Activated naive CD8-positive, alpha-beta T cell treated with anti-CD3 and anti-CD28 coated beads for 36 hours (primary cell): ENCODE measurements at regions not wholly inside any gene's neighbourhood (a gene's known extent, or its start where the extent isn't known, plus 50 kb on each side); places are given as distances from the start of the nearest gene placed in this dataset.
"Not testable (repeated sequence)": the region's sequence is repeated elsewhere in the genome, so short reads cannot be mapped to it uniquely, and the experiment has no call there.

Experiments
- DNase-seq: peaks from one replicate; pipeline ENCODE4 v3.0.0; 2021
- H3K27ac Mint-ChIP-seq: one replicate; pipeline ENCODE4 v1.8.0; 2022; ENCODE audit warnings: mild to moderate bottlenecking, moderate library complexity, mixed read lengths
- H3K27me3 Mint-ChIP-seq: one replicate; pipeline ENCODE4 v1.8.0; 2022; ENCODE audit warnings: mild to moderate bottlenecking, mixed read lengths
- H3K36me3 Mint-ChIP-seq: one replicate; pipeline ENCODE4 v1.8.0; 2021; ENCODE audit warnings: mild to moderate bottlenecking, mixed read lengths
- H3K4me1 Mint-ChIP-seq: one replicate; pipeline ENCODE4 v1.8.0; 2021; ENCODE audit warnings: mixed read lengths
- H3K4me3 Mint-ChIP-seq: one replicate; pipeline ENCODE4 v1.8.0; 2022; ENCODE audit warnings: mild to moderate bottlenecking, moderate library complexity, mixed read lengths
- H3K9me3 Mint-ChIP-seq: one replicate; pipeline ENCODE4 v1.8.0; 2022; ENCODE audit warnings: mixed read lengths

DNA sequence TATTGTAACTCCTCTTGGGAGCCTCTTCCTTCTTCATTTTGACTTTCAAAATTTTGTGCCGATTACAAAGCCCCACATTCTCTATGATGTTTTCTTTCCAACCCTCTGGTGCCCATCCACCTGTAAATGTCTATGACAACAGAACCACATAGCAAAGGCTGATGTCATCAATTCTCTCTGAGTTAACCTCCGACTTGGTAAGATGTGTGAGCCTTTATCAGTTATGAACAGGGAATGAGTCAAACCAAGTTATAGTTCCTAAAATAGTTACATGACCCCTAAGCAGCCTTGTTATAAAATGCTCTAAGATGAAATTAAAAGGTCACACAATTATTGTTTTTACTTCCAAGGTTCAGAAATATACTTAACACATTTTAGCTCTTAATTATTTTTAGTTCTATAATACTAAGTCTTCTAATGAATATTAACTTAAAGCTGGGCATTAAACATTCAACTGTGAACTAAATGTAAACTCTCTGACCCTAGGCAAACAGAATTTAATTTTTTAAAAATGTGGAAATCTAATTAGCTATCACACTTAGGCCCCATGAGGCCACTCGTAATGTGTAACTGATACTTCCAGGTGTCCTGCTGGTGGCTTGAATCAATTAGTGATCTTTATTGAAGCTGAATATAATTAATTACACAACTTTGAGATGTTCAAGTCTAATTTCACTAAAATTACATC lies 102.3 kb upstream of the CYRIA start:
- H3K9me3 Mint-ChIP-seq = peaks cover 4% of the 10 kb centered on the region
- no peak overlapping the region for H3K4me3 Mint-ChIP-seq

GRCh38 chr2:16765356-16765755 lies 99.7 kb upstream of the CYRIA start:
- no peaks in the 10 kb centered on the region for H3K36me3 Mint-ChIP-seq
- no peak overlapping the region for H3K4me3 Mint-ChIP-seq
- no peaks in the 10 kb centered on the region for H3K4me1 Mint-ChIP-seq
- peaks cover 5% of the 10 kb centered on the region for H3K27me3 Mint-ChIP-seq
- DNase-seq = no peak
- peaks cover 4% of the 10 kb centered on the region for H3K9me3 Mint-ChIP-seq
- no peak overlapping the region for H3K27ac Mint-ChIP-seq

More for the DNA sequence above, 102.3 kb upstream of the CYRIA start:
- DNase-seq = no peak
- peaks cover 10% of the 10 kb centered on the region for H3K27me3 Mint-ChIP-seq
- no peaks in the 10 kb centered on the region for H3K36me3 Mint-ChIP-seq
- H3K4me1 Mint-ChIP-seq = no peaks in the 10 kb centered on the region
- H3K27ac Mint-ChIP-seq = no peak overlapping the region

DNA sequence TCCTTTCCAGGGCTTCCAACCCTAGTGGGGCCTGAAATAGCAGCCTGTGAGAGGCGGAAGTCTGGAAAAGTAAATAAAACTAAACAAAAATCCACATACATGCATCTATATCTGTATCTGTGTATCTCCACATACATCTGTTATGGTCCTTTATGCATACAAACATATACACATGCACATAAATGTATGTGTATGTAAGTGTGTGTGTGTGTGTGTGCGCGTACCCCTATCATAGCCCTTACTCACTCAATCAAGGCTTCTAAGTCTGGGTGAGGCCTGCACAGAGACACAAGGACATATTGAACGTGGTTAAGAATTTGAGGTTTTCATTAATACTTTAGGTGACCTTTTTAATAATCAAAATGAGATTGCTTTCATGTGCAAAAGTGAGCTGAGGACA lies 98.9 kb upstream of the CYRIA start:
- no peak overlapping the region for H3K4me3 Mint-ChIP-seq
- H3K27ac Mint-ChIP-seq = no peak overlapping the region

GRCh38 chr2:16763493-16763899 lies 97.9 kb upstream of the CYRIA start:
- H3K9me3 Mint-ChIP-seq = peaks cover 4% of the 10 kb centered on the region
- H3K36me3 Mint-ChIP-seq = no peaks in the 10 kb centered on the region
- no peak for DNase-seq
- no peaks in the 10 kb centered on the region for H3K4me1 Mint-ChIP-seq
- H3K27ac Mint-ChIP-seq = no peak overlapping the region
- no peak overlapping the region for H3K4me3 Mint-ChIP-seq
- no peaks in the 10 kb centered on the region for H3K27me3 Mint-ChIP-seq

More for the DNA sequence above, 98.9 kb upstream of the CYRIA start:
- no peak for DNase-seq
- Mint-ChIP-seq H3K27me3 (no peaks in the 10 kb centered on the region), H3K4me1 (no peaks in the 10 kb centered on the region), H3K36me3 (no peaks in the 10 kb centered on the region), H3K9me3 (peaks cover 4% of the 10 kb centered on the region)

DNA sequence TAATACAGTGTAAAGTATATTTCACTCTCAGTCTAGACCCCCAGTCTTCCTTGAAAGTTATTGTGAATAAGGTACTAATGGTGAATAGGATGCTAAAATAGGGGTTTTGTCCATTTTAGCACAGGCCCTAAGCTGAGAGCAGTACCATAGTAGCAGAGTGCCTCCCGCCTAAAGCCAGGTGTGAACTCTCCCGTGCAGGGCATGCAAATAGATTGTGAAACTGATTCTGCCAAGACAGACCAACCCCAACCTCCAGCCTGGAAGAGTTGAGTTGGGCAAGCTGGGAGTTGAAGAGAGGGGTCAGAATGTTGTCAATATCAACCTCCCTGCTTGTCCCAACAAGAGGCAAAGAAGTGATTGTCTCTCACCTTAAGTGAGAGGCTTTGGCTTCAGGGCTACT lies 97.4 kb upstream of the CYRIA start:
- no peaks in the 10 kb centered on the region for H3K36me3 Mint-ChIP-seq
- H3K4me3 Mint-ChIP-seq = no peak overlapping the region
- no peak for DNase-seq
- no peaks in the 10 kb centered on the region for H3K27me3 Mint-ChIP-seq
- peaks cover 4% of the 10 kb centered on the region for H3K9me3 Mint-ChIP-seq
- no peaks in the 10 kb centered on the region for H3K4me1 Mint-ChIP-seq
- H3K27ac Mint-ChIP-seq = no peak overlapping the region

GRCh38 chr2:16760426-16760825 lies 94.8 kb upstream of the CYRIA start:
- Mint-ChIP-seq H3K27me3 (no peaks in the 10 kb centered on the region), H3K27ac (no peak overlapping the region), H3K36me3 (no peaks in the 10 kb centered on the region), H3K4me3 (no peak overlapping the region), H3K9me3 (no peaks in the 10 kb centered on the region), H3K4me1 (no peaks in the 10 kb centered on the region)
- DNase-seq = no peak

DNA sequence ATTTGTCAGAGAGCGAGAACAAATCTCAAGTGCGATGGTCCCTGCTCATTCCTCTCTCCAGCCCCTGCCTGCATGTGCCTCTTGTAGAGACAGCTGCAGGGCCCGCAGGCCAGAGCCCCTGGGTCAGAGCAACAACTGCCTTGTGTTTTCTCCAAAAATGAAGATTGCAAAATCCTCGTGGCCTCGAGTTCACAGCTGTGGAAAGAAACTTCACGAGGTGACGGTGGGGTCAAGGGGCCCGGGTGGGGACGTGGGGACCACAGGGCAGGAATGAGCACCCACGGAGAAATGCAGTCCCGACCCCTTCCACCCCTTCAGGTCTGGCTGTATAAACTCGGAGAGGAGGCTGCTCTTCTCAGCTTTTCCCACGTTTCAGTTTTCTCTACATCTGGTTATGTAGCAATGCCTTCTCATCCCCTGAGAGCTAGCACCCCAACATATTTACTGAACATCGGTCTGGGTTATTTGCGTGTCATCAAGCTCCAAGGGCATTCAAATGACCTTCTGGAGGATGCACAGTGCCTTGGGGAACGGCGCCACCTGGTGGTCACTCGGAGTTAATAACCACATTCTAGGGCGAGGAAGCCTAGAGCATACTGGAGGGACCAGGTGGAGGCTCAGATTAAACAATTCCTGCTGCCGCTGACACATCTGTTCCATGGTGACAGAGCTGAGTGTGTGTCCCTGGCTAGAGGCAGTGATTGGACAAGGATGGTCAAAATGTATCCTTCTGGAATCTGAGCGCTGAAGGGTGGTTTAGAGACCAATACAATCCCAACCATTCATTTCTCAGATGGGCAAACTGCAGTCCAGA lies 91.4 kb upstream of the CYRIA start:
- H3K4me1 Mint-ChIP-seq = no peaks in the 10 kb centered on the region
- no peak overlapping the region for H3K27ac Mint-ChIP-seq
- no peaks in the 10 kb centered on the region for H3K9me3 Mint-ChIP-seq
- DNase-seq = peak; percentile 44
- H3K4me3 Mint-ChIP-seq = no peak overlapping the region
- no peaks in the 10 kb centered on the region for H3K36me3 Mint-ChIP-seq
- no peaks in the 10 kb centered on the region for H3K27me3 Mint-ChIP-seq

DNA sequence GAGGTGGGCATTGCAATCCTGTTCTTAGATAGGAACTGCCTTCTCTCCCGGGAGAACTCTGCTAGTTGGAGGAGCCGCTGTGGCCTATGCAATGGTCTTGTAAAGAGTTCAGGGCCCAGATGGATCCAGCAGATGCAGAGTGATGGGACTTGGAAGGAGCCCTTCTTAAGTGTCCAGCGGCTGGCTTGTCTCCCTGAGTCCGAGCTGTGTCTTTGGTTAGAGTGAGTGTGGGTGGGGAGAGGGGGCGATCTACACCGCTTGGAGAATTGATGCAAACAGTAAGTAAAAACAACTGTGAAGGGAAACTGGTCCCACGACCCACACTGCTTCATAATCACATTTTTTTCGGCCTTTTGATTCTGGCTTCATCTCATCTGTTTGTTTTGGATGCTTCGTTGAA lies 89.8 kb upstream of the CYRIA start:
- Mint-ChIP-seq H3K36me3 (no peaks in the 10 kb centered on the region), H3K27me3 (no peaks in the 10 kb centered on the region), H3K27ac (no peak overlapping the region), H3K4me3 (no peak overlapping the region), H3K9me3 (no peaks in the 10 kb centered on the region), H3K4me1 (no peaks in the 10 kb centered on the region)
- DNase-seq = no peak

GRCh38 chr2:16753025-16753424 lies 87.4 kb upstream of the CYRIA start:
- not testable (repeated sequence) for H3K27ac Mint-ChIP-seq, H3K9me3 Mint-ChIP-seq, DNase-seq, H3K4me1 Mint-ChIP-seq, H3K36me3 Mint-ChIP-seq, H3K27me3 Mint-ChIP-seq, H3K4me3 Mint-ChIP-seq

GRCh38 chr2:16750925-16751214 lies 85.2 kb upstream of the CYRIA start:
- not testable (repeated sequence) for H3K27ac Mint-ChIP-seq, H3K4me1 Mint-ChIP-seq, H3K36me3 Mint-ChIP-seq, H3K4me3 Mint-ChIP-seq, H3K9me3 Mint-ChIP-seq, DNase-seq
- peaks cover 17% of the 10 kb centered on the region for H3K27me3 Mint-ChIP-seq

DNA sequence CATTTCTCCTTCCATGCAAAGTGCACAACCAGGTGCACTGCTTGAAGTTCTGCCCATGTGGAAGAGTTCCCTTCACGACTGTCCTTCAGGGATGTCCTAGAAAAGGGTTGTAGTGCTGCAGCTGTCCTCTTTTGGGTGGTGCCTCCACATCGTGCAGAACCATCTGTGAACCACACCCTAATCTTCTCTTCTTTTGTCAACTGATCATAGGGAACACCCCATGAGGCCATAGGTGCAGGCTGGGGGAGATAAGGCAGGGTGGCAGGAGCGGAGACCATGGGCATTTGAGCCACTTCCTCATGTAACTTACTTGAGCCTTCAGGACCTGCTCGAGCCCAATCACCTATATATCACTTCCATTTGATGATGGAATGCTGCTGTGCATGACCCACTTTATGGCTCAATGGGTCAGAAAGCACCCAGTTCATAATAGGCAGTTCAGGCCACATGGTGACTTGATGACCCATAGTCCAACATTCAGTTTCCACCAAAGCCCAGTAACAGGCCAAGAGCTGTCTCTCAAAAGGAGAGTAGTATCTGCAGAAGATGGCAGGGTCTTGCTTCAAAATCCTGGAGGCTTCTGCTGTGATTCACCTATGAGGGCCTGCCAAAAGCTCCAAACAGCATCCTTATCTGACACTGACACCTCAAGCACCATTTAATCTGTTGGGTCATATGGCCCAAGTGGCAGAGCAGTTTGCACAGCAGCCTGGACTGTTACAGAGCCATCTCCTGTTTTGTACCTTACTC lies 84.7 kb upstream of the CYRIA start:
- Mint-ChIP-seq H3K36me3 (no peaks in the 10 kb centered on the region), H3K4me3 (no peak overlapping the region), H3K4me1 (peaks cover 7% of the 10 kb centered on the region), H3K9me3 (no peaks in the 10 kb centered on the region), H3K27me3 (peaks cover 17% of the 10 kb centered on the region), H3K27ac (no peak overlapping the region)
- DNase-seq = no peak

DNA sequence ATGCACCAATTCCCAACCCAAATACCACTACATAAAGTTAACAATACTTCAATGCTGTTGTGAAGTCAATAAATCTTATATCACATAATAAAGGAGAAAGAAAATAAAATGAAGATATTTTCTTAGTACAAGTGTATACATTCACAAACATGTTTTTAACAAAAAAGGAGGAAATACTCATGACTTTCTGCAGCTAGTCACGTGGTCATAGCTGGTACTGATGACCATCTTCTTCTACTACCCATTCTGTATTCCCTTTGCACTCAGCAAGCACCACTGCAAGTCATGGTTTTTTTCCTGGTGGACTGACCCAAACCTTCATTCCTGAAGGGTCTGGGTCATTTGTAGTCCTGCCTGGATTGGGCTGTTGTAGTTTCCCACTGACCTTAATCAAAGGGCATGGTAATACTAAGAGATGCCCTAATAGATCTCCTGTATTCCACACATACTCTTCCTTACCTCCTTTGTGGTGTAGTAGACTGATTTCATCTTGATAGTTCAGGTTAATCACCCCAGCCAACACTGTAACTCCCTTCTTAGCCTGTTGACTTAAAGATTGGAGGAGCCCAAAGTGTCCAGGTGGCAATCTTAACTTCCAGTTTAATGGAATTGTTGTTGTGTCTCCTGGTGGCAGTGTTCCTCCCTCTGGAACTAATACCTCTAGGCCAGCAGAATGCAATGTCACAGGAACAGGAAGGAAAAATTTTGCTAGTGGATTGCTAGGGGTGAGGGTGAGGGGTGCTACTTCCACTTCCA lies 83.1 kb upstream of the CYRIA start:
- not testable (repeated sequence) for DNase-seq, H3K4me1 Mint-ChIP-seq, H3K9me3 Mint-ChIP-seq, H3K36me3 Mint-ChIP-seq, H3K4me3 Mint-ChIP-seq, H3K27ac Mint-ChIP-seq
- H3K27me3 Mint-ChIP-seq = peaks cover 17% of the 10 kb centered on the region

DNA sequence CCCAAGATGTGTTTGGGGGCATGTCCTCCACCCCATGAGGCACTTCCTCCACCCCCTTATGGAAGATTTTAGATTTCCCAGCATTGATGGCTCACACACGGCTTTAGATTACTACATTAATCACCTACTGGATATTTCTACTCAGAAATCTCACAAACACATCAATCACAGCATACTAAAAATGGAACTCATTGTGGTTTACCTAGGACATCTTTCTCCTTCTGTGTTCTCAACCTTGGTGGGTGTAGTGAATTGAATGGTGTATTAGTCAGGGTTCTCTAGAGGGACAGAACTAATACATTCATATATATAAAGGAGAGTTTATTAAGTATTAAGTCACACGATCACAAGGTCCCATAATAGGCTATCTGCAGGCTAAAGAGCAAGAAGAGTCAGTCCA lies 82.1 kb upstream of the CYRIA start:
- no peaks in the 10 kb centered on the region for H3K9me3 Mint-ChIP-seq
- H3K36me3 Mint-ChIP-seq = no peaks in the 10 kb centered on the region
- DNase-seq = no peak
- H3K4me3 Mint-ChIP-seq = no peak overlapping the region
- peaks cover 17% of the 10 kb centered on the region for H3K27me3 Mint-ChIP-seq
- H3K27ac Mint-ChIP-seq = no peak overlapping the region
- peaks cover 7% of the 10 kb centered on the region for H3K4me1 Mint-ChIP-seq

DNA sequence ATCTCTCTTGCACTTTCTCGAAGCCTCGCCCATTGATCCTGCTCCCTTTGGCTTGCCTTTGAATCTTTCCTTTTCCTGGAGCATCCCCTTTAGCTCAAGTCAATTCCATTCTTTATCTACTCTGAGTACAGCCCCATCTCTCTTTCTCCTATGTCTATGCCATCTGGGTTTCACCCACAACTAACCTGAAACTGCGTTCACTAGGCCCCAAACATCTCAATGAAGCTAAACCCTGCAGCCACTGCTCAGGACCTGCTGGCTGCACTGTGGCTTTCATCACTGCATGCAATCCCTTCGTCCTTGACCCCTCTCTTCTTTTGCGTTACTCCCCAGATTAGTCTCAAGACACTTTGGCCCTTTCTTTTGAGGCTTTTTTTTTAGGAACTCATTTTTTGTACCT lies 81.6 kb upstream of the CYRIA start:
- peaks cover 17% of the 10 kb centered on the region for H3K27me3 Mint-ChIP-seq
- no peaks in the 10 kb centered on the region for H3K36me3 Mint-ChIP-seq
- H3K9me3 Mint-ChIP-seq = no peaks in the 10 kb centered on the region
- DNase-seq = no peak
- no peak overlapping the region for H3K27ac Mint-ChIP-seq
- peaks cover 7% of the 10 kb centered on the region for H3K4me1 Mint-ChIP-seq
- no peak overlapping the region for H3K4me3 Mint-ChIP-seq

DNA sequence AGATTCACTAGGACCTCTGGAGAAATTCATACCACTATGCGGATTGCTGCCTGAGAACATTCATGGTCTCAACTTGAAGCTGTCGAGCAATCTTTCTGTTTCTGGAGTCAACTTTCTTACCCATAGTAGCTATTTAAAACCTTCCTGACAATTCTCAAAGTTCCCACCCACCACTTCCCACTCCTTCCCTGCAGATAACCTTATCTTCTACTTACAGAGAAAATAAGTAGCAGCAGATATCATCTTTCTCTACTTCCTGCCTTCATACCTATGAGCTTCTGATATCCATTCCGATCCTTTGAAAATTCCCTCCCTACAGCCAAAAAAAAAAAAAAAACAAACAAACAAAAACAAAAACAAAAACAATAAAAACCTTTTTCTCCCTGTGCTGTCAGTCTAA lies 81.2 kb upstream of the CYRIA start:
- no peak overlapping the region for H3K27ac Mint-ChIP-seq
- no peaks in the 10 kb centered on the region for H3K9me3 Mint-ChIP-seq
- peaks cover 7% of the 10 kb centered on the region for H3K4me1 Mint-ChIP-seq
- H3K36me3 Mint-ChIP-seq = no peaks in the 10 kb centered on the region
- H3K4me3 Mint-ChIP-seq = no peak overlapping the region
- H3K27me3 Mint-ChIP-seq = peaks cover 17% of the 10 kb centered on the region
- no peak for DNase-seq
